ENCODE measurements at regions not wholly inside any gene's neighbourhood (a gene's known extent, or its start where the extent isn't known, plus 50 kb on each side); places are given as distances from the start of the nearest gene placed in this dataset.

- TF ChIP-seq CTCF (IDR thresholded peaks at IDR 0.05) = no peak
- TF ChIP-seq POLR2A (IDR thresholded peaks at IDR 0.05) = no peak
Measured at GRCh38 chr4:153850533-153851280, 61.8 kb upstream of the SFRP2 start.

All from testis (tissue), 2 donors.